ENCODE measurements at regions not wholly inside any gene's neighbourhood (a gene's known extent, or its start where the extent isn't known, plus 50 kb on each side); places are given as distances from the start of the nearest gene placed in this dataset.

- TF ChIP-seq POLR2A (IDR thresholded peaks at IDR 0.05) = no peak
- TF ChIP-seq, protein P1, sequence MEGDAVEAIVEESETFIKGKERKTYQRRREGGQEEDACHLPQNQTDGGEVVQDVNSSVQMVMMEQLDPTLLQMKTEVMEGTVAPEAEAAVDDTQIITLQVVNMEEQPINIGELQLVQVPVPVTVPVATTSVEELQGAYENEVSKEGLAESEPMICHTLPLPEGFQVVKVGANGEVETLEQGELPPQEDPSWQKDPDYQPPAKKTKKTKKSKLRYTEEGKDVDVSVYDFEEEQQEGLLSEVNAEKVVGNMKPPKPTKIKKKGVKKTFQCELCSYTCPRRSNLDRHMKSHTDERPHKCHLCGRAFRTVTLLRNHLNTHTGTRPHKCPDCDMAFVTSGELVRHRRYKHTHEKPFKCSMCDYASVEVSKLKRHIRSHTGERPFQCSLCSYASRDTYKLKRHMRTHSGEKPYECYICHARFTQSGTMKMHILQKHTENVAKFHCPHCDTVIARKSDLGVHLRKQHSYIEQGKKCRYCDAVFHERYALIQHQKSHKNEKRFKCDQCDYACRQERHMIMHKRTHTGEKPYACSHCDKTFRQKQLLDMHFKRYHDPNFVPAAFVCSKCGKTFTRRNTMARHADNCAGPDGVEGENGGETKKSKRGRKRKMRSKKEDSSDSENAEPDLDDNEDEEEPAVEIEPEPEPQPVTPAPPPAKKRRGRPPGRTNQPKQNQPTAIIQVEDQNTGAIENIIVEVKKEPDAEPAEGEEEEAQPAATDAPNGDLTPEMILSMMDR (IDR thresholded peaks at IDR 0.05) = no peak
Observed at GRCh38 chr1:184158896-184159681, 107.6 kb downstream of the TSEN15 start.

All from suprapubic skin (tissue), 3 donors.